Fibroblast of skin of left biceps (primary cell): ENCODE measurements at regions not wholly inside any gene's neighbourhood (a gene's known extent, or its start where the extent isn't known, plus 50 kb on each side); places are given as distances from the start of the nearest gene placed in this dataset.

Source experiments
- DNase-seq, 2 experiments: peaks; one replicate each; pipeline ENCODE4 v3.0.0-alpha.2; 2013; ENCODE audit warnings: low read depth in 2 of 2

- DNase-seq = no peak
Observed at GRCh38 chr11:27215471-27216269, 147.3 kb downstream of the CCDC34 start.

DNA sequence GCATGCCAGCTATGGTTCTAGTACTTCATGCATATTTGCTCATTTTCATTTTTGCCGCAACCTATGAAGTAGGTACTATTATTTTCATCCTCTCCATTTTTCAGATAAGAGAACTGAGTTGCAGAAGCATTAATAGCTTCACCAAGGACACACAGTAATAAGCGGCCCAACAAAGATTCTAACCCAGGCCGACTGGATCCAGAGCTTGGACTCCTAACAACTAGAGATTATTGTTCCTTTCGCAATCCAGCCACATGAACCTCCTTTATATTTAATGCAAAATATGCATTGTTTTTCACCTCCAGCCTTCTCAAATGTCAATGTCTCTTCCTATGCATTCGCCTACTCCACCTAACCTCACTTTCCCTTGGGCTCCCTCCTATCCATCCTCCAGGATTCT, 148.3 kb downstream of the CCDC34 start:
- no peak for DNase-seq

DNA sequence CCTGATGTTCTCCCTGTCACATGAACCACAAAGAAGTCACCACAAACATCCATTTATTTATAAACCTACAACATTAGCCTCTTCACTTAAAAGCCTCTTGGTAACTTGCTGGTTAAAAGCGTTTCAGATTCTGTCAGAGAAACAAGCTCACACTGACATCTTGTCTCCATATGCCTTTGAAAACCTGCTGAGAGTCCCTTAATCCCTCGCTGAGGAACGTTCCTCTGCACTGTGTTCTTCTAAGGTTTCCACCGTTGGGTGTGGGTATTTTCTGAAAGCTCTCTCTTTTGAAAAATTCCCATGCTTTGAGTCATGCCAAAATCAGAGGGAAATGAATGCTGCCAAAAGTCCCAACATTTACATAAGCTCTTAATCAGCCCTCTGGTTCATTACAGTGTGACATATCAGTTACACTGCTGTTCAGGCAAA, 149.8 kb downstream of the CCDC34 start:
- peak; percentile 97 to 98 for DNase-seq

DNA sequence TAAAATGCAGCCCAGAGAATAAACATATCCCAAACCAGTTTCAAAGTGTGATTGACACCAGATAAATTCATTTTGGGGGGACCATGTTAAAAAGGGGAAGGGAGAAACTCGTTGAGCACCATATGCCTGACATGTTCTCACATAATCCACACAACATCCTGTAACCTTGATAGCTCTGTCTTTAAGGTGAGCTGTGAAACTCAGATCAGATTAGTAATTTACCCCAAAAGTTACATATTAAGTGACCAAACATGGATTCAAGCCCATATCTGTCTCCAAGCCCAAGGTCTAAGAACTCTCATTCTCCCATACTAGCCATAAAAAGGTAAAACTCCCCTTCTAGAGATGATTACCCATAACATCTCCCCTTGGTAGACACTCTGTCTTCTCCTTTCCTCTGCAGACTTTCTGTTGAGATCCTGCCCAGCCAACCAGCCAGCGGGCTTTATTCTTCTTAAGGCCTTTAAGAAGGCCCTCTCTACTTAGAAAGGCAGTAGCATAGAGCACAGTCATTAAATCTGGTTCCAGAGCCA, 150.7 kb downstream of the CCDC34 start:
- no peak for DNase-seq

DNA sequence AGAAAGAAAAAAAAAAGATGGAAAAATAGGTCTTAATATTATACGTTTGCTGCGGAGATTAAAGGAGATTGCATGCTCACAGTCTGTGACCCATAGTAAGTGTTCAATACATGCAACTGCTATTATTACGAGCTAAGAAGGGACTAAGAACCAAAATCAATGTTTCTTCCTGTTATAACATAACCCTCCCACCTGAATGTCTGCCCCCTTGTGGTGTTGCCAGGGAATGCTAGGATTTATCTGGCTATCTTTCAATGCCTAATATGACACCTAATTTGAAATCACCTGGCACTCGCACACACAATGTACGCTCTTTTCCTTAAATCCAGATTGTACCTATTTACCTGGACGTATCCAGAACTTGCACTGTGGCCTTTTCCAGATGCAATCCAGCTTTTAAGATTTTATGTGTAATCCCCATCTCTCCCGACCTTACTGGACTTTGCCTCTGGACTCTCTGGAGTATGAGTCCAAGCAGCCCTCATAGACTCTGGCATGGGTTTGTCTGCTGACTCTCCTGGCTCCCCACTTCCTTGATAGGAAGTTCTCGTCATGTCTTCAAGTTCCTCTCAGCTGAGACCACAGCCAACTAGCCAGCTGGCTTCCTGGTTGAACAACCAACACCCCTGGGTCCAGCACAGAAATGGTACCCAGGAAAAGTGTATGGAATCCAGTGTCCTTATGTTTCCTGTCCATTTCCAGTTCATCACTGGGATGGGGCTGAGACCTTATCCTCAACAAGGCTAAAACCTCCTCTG, 151.5 kb downstream of the CCDC34 start:
- DNase-seq = no peak

DNA sequence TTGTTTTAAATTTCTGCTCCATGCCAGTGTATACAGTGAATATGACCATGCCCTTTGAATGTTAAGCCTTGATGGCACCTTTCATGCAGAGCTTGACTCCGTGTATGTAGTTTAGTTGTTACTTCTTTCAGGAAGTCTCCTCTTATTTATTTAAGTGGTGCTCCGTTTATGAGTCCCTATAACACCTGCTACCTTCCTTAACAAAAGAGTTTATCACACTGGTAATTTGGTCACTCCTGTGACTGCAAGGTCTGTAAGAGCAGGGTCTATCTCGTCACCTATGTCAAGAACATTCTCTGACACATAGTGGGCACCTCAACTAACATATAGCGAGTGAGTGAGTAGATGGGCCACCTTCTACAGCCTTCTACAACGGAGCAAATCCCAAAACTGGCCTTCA, 152.5 kb downstream of the CCDC34 start:
- no peak for DNase-seq

DNA sequence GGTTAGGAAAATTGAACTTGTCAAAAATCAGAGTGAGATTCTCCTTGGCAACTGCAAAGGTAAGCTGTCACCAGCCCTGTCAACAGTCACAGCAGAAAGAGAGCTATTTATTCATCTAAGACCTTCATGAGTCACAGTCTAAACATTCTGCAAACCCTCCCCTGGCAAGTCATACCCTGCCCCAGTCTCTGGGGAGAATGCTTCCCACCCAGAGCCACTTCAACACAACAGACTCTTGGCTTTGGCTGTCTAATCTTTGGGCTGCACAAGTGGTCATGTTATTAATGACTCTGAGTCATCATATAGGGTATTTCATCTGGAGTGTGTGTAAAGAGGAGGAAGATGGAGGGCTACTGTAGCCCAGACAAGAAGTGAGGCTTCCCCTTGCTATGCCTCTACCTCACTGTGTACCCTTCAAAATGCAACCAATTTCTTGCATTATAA, 153.4 kb downstream of the CCDC34 start:
- peak; percentile 95 to 96 for DNase-seq

DNA sequence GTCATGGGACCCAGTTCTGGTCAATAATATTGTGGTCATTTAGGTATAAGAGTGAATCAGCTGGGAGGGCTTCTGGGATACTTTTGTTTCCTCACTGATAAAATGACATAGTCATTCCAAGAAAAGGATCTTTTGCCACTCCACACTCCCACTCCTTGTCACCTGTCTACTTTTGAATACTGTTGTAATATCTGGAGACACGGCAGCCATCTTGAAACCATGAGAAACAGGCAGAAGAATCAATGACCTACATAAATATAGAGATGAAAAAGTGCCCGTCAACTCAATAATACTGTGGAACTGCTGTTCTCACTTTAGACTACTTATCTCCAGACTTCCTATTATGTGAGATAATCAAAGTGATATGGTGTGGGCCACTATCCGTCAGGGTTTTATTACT, 154.2 kb downstream of the CCDC34 start:
- DNase-seq = no peak

DNA sequence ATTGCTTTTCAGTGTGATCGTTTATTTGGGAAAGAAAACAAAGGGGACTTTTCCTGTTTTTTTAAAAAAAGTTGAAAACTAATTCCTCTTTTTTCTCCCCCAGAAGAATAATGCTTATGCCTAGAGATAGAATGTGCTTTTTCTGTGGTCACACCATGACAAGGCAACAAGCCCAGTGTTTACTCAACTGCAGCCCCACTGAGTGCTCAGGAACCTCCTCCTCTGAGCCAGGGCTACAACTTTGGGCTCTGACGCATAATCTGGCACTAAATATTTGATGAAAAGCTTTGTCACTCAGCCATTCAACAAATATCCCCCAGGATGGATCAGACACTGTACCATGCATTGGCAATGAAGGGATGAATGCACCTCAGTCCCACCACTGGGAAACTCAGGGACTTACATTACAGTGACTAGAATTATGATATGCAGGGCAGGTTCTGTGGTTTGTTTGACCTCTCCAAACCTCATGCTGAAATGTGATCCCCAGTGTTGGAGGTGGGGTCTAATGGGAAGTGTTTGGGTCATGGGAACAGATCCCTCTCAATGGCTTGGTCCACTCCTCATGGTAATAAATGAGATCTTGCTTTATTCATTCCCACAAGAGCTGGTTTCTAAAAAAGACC, 155.9 kb downstream of the CCDC34 start:
- no peak for DNase-seq

DNA sequence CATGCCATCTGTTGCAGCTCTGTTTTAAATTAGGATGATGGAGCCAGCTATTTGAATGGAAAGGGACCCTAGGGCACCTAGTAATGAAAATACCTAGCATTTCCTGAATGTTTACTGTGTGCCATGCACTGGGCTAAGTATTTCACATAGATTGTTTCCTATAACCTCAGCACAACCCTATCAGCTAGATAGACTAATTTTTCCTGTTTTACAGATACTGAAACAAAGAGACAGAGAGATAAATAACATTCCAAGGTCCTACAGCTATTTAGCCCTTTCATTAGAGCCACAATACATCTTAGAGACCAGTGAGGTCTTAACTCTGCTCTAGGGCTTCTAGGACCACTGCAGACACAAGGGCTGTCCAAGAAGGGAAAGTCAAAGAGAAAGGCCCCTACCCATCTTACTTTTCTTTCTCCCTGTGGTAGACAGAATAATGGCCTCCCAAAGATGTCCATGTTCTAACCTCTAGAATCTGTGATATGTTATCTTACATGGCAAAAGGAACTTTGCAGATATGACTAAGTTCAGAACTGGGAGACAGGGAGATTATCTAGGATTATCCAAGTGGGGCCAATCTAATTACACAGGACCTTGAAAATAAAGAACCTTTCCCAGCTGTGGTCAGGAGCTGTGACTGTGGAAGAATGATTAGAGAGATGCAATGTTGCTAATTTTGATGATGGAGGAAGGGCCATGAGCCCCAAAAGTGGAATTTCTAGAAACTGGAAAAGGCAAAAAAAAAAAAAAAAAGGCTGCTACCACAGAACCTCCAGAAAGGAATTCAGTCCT, 157.0 kb downstream of the CCDC34 start:
- no peak for DNase-seq

DNA sequence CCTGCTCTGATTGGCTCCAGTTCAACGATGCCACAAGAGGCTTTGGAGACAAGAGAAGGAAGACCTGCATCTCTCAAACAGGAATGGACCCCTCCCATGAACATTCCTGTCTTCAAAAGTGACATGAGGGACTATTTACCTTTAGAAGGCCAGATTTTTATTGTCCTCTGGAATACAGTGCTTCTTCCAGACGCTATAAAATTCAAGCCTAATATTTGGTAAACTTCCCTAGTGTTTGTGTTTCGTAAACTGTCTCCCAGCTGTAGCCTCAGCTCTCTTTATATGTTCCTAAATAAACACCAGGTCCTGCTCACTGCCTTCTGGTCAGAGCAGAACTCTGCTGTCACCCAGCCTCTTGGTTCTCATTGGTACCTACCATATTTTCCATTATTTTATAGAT, 157.8 kb downstream of the CCDC34 start:
- DNase-seq = no peak

GRCh38 chr11:27204529-27204928, 158.5 kb downstream of the CCDC34 start:
- DNase-seq = no peak

DNA sequence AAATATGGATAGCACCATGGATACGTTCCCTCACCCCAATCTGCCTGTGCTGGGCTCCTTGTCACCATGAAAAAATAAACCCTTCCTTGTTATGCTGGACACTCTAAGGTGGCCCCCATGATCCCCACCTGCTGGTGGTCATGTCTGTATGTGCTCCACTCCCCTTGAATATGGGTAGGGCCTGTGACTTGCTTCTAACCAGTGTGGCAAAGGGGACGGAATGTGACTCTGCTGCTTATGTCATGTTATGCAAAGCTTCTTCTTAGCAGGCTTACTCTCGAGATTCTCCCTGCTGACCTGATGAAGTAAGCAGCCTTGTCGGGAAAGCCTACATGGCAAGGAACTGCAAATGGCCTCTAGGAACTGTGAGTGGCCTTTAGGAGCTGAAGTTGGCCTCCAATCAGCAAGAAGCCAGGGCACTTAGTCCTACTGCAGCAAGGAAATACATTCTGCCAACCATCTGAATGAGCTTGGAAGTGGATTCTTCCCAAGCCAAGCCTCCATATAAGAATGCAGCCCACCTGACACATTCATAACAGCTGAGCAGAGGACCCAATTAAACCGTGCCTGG, 159.9 kb downstream of the CCDC34 start:
- no peak for DNase-seq

- DNase-seq = peak; percentile 79 to 84
Observed at GRCh38 chr11:27201454-27202302, 161.1 kb downstream of the BBOX1 start.

- no peak for DNase-seq
Observed at GRCh38 chr11:27200779-27201453, 160.3 kb downstream of the BBOX1 start.

DNA sequence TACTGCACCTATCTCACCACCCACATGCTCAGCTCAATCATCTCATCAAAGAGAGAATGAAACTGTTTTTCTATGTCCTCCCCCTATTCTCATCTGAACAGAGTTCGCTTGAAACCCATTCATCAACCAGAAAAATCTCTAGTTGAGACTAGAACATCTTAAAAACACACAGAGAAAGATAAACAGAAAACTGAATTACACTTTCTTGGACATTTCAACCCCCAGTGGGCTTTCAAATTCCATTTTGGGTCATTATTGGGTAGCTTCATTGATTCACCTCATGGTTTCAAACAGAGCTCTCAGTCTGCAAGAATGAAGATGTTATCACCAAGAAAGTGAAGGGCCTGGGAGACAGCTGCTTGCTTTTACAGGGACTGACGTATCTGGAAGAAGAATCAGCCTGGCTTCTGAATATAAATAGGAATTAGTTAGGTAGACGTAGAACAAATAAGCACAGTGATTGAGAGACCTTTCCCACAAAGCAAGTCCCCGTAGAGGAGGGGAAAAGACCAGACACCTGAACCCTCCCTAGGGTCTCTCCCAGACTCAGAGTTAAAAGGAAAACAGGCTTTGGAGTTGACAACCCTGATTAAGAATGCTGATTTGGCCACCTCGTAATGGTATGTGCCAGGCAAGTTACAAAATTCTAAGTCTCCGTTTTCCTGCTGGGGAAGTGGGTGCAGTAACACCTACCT, 155.7 kb downstream of the BBOX1 start:
- peak; percentile 55 to 72 for DNase-seq

DNA sequence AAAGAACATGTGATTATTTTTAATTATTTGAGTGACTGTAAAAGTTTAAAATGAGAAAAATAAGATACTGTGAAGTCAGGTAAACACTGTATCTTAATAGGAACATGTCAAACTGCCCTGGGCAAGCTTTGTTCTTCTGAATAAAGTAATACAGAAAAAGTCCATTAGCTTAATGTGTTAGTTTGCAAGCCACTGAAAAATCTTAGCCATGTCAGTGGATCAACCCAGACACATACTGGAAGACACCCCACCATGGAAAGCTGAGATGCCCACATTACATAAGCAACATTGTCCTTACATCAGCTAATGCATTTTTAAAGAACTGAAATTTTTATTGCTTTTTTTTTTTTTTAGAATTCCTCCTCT, 155.2 kb downstream of the BBOX1 start:
- no peak for DNase-seq

- DNase-seq = no peak
Observed at GRCh38 chr11:27194976-27195375, 154.4 kb downstream of the BBOX1 start.
